Neural cell (in vitro differentiated cells): ENCODE measurements at regions not wholly inside any gene's neighbourhood (a gene's known extent, or its start where the extent isn't known, plus 50 kb on each side); places are given as distances from the start of the nearest gene placed in this dataset.

Experiments
- CTCF ChIP-seq: fragments of 450-650 bp; IDR thresholded peaks from 2 replicates; pipeline ENCODE4 v1.5.1; 2014; ENCODE audit warnings: antibody characterized with exemption, mild to moderate bottlenecking, moderate library complexity; ENCODE audit not compliant: poor library complexity, severe bottlenecking
- EP300 ChIP-seq: fragments of 450-650 bp; conservative IDR thresholded peaks from 2 replicates; pipeline ENCODE4 v1.6.1; 2014; ENCODE audit warnings: antibody characterized with exemption, mild to moderate bottlenecking, moderate library complexity; ENCODE audit not compliant: poor library complexity, severe bottlenecking
- EZH2 ChIP-seq: fragments of 200-600, 300-800 bp; shearing (Covaris generic), sonication (generic); IDR thresholded peaks from 2 replicates; pipeline ENCODE4 v1.6.1; 2014; ENCODE audit warnings: antibody characterized with exemption, low read length, borderline replicate concordance, mild to moderate bottlenecking; ENCODE audit not compliant: insufficient read depth, poor library complexity, severe bottlenecking
- MXI1 ChIP-seq: fragments of 450-650 bp; conservative IDR thresholded peaks from 2 replicates; pipeline ENCODE4 v1.6.1; 2014; ENCODE audit warnings: antibody characterized with exemption, mild to moderate bottlenecking; ENCODE audit not compliant: poor library complexity, severe bottlenecking
- POLR2AphosphoS5 ChIP-seq: IDR thresholded peaks from 2 replicates; pipeline ENCODE4 v1.6.1; 2012
- RAD21 ChIP-seq: fragments of 450-650 bp; conservative IDR thresholded peaks from 2 replicates; pipeline ENCODE4 v1.6.1; 2014; ENCODE audit warnings: antibody characterized with exemption, mild to moderate bottlenecking, moderate library complexity
- REST ChIP-seq: IDR thresholded peaks from 2 replicates; pipeline ENCODE4 v1.6.1; 2012; ENCODE audit warnings: borderline replicate concordance
- SMC3 ChIP-seq: fragments of 450-650 bp; conservative IDR thresholded peaks from 2 replicates; pipeline ENCODE4 v1.6.1; 2014; ENCODE audit warnings: antibody characterized with exemption, mild to moderate bottlenecking, moderate library complexity; ENCODE audit not compliant: poor library complexity
- TAF1 ChIP-seq: IDR thresholded peaks from 2 replicates; pipeline ENCODE4 v1.6.1; 2012; ENCODE audit warnings: low read depth

DNA sequence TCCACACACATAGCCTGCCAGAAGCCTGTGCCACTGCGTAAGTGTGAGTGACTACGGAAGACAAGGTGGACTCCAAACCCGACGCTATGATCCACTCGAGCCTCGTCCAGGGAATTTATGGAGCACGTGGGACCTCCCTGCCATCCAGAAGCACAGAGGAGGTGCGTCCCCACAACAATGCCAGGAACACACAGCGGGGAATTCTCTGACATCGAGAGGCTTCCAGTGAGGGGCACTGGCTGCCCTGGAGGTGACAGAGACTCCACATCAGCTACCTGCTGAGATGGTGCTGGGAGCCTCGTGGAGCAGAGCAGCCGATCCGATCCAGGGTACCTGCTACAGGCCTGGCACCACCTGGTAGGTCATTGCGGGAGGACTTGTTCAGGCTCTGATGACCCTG lies 72.2 kb upstream of the INSIG1 start:
- TF ChIP-seq CTCF (no peak), EP300 (no peak), POLR2AphosphoS5 (no peak), TAF1 (no peak), REST (no peak), EZH2 (no peak), MXI1 (no peak), RAD21 (no peak), SMC3 (no peak)
